Activated CD4-positive, CD25-positive, alpha-beta regulatory T cell treated with anti-CD3 and anti-CD28 coated beads, Interleukin-2, amount 50 U/mL, for 72 hours (primary cell): ENCODE measurements at regions not wholly inside any gene's neighbourhood (a gene's known extent, or its start where the extent isn't known, plus 50 kb on each side); places are given as distances from the start of the nearest gene placed in this dataset.
"Not testable (repeated sequence)": the region's sequence is repeated elsewhere in the genome, so short reads cannot be mapped to it uniquely, and the experiment has no call there.

Experiments used
- DNase-seq: peaks from one replicate; pipeline ENCODE4 v3.0.0; 2021

DNA sequence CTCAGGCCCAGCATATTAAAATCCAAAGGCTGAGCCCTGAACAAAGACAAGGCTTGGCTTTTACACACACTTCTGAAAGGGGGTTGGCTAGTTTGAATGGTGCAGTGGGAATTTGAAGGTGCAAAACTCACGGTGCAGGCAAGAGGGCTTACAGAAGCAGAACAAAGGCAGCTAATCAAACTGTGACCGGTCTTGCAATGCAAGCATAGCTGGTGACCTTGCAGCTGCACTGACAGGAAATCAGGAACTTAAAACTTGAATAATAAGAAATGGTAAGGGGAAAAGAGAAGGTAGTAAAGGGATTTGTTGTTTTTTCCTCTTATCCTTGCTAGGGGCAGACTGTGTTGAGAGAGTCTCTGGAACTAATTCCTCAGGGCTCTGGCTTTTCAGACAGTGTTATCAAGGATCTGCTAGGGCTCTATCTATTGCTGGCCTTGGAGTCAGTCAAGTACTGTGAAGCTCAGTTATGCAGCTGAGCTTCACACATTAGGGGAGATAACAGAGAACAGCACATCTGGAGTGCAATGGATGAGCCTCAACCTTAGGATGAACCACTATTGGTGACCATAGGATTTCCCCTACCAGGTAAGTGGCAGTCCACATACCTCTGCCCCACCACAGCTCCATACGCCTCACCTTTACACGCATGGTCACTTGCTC lies 97.6 kb downstream of the PPIAL4G start:
- no peak for DNase-seq

DNA sequence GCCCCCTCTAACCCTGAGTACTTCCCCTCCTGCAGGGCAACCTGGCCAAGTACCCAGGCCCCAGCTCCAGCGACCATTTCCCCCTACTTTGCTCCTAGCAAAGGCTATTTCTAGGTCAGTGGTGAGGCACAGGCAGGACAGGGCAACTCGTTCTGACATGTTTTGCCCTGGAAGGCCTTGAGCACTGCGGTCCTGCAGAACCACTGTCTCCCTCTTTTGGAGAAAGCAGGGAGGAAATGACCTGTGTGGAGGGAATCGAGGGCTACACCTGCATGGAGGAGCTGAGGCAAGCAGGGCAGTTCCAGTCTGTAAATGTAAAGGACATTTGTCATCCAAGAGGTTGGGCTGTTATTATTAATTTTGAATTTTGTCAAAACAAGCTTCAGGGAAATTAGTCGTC lies 99.1 kb downstream of the PPIAL4G start:
- no peak for DNase-seq

DNA sequence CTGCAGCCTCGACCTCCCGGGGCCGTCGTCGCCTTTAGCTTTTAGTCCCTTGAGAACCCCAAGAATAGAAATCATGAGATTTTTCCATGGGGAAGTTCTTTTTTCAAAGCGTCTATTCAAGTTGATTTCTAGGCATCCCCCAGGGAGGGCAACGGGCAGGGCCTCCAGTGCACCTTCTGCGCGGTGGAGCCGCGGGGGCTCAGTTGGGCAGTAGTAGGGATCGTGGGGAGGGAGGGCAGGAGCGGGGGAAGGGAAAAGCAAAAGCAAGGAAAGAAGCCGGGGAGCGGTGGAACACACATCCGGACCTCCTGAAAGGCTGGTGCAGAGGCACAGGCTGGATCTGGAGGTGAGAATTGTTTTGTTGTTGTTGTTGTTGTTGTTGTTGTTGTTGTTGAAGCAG lies 103.4 kb downstream of the PPIAL4G start:
- no peak for DNase-seq

DNA sequence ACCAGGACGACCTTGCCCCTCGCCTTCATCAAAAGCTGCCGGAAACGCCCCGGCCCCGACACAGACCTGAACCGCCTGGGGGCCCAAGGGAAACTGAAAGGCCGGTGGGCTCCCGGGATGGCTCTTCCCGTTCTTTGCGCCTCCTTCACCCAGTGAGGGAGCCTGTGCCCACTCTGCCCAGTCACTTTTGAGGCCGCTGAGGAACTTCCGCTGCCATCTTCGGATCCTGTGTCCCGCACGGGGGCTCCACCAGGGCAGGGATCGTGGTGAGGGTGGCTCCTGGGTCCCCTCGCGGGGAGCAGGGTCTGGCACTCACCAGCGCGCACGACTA lies 104.0 kb downstream of the PPIAL4G start:
- DNase-seq: no peak

DNA sequence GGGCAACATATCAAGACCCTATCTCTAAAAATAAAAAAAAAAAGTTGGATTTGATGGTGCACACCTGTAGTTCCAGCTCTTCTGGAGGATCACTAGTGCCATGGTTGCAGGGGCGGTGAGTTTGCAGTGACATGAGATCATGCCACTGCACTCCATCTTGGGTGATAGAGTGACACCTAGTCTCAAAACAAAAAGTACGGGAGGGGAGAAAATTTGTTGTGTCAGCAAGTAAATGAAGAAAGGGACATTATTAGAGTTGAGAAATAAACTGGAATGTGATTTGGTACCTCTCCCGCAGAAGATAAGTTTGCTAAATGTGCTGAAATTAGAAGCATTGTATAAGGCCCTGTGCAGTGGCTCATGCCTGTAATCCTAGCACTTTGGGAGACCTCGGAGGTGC lies 105.1 kb downstream of the PPIAL4G start:
- DNase-seq: not testable (repeated sequence)

DNA sequence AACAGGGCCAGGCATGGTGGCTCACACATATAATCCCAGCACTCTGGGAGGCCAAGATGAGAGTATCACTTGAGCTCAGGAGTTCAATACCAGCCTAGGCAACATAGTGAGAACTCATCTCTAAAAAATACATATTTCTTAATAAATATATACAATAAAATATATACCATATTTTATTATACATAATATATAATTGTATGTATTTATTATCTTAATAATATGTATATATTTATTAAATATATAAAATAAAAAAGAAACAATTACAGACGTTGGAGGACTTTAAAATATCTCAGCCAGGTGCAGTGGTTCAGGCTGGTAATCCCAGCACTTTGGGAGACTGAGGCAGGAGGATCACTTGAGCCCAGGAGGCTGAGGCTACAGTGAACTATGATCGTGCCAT lies 106.1 kb downstream of the PPIAL4G start:
- DNase-seq: not testable (repeated sequence)

DNA sequence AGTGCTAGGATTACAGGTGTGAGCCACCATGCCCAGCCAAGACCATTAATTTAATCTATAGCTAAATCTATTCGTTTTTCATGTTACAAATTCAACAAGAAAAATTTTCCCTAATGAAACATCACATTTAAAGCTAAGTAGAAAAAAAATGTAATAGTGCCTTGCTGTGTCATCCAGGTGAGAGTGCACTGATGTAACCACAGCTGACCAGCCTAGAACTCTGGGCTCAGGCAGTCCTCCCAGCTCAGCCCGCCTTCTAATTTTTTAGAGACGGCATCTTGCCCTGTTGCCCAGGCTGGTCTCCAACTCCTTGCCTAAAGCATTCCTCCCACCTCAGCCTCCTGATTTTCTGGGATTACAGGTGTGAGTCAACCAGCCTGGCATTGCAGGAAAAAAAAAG lies 109.0 kb downstream of the PPIAL4G start:
- DNase-seq: no peak

DNA sequence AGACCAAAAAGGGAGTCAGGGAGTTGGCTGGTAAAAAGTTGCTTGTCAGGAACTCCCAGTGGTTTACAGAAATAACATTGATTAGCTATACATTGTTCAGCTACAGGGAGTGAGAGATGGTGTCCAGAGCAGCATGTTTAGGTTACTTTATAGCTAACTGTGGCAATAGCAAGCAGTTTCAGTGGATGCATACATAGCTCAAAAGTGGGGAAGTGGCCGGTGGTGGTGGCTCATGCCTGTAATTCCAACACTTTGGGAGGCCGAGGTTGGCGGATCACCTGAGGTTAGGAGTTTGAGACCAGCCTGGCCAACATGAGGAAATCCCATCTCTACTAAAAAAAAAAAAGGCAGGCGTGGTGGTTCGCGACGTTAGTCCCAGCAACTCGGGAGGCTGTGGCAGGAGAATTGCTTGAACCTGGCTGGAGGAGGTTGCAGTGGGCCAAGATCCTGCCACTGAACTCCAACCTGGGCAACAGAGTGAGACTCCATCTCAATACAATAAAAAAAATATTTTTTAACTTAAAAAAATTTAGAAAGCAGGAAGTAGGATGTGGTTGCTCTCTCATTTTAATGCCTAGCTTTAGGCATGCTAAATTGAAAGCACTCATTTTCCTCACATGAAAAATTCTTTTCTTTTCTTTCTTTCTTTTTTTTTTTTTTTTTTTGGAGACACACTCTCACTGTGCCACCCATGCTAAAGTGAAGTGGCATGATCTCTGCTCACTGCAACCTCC lies 109.7 kb downstream of the PPIAL4G start:
- DNase-seq: no peak

DNA sequence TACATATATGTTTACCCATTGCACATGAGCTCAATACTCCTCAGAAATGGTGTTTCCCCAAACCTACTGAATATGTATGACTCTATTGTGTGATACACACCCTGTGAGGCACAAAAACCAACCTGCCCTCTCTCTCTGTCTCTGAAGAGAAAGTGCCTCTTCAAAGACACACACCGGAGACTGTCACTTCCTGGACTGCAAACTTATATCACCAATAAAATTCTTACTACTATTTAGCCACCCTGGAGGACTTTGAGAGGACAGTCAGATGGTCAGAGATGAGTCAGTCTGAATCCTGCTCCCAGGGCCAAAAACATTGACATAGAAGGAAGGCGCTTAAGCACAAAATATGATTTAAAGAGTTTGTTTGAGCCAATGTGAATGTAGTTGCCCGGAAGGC lies 110.4 kb downstream of the PPIAL4G start:
- DNase-seq: no peak

DNA sequence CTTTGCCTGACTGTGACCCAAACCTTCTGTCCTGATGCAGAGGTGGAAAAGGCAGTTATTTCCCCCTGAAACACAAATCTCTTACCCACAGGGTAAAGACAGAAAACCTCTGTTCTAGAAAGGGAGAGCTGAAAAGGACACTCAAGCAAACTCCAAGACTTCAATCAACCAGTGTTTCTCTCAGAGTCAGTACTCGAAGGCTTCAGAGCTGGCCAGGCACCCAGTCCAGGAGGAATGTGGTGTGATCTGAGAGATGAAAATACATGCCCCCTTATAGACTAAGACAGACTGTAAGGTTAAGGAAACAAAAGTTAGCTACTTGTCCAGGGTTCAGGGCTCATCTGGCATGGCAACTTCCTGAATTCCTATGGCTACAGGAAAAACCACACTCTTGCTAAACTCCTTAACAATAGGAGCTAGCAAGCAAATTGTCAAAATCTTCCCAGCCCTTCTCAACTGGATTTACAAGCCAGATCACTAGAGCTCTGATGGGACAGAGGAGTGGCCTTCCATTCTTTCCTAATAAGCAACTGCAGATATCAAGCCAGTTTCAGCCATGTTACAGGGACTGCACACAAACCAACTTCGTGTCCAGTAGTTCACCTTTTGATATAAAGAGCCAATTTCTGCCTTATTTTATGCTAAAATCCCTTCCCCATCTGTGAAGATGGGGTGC lies 110.9 kb downstream of the PPIAL4G start:
- DNase-seq: not testable (repeated sequence)

DNA sequence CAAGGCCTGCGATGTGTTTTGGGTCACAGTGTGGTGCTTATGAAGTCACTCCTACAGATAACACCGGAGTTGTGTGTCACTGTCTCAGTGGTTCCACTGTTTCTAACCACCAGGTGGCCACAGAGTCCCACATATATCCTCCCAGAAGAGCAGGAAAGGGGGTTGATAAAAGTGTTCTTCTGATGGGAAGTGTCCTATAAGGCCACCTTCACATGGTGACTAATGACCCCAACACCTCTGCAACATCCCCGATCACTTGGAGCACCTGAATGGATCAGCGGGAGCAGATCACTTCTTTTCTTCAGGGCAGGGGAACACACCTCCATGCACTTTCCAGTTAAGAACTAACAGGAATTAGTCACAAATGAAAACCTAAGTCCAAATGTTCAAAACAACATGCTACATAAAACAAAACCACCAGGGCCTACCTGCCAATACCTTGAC lies 111.5 kb downstream of the PPIAL4G start:
- peak; percentile 53 for DNase-seq

DNA sequence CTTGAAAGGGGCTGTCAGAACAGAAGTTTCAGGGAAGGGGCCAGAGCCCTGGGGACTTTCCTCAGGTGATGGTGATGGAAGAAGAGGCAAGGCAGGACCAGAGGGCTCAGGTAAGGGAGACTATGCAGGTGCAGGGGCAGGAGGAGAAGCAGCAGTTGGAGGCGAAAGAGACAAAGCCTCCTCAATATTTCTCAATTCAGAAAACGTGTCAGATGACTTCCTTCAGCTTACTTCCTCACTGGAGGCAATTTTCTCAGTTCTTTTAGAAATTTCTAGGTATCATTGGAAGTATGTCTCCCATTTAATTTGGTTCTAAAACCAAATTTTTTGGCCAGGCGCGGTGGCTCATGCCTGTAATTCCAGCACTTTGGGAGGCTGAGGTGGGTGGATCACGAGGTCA lies 112.4 kb downstream of the PPIAL4G start:
- not testable (repeated sequence) for DNase-seq

DNA sequence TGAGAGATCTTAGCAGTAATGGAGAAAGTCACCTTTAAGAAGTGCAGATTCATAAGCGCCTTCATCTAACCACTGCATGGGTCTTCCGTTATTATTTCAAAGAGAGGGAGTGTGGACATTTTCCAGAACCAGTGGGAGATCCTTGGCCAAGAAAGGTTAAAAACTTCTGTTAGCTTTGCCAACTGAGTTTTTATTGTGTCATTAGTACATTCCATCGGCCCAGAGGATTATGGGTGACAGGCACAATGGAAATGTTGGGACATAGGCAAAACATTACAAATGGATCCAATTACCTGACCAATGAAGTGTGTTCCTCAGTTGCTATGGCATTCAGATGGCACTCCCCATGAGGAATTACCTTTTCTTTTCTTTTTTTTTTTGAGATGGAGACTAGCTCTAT lies 115.5 kb downstream of the PPIAL4G start:
- DNase-seq: no peak

DNA sequence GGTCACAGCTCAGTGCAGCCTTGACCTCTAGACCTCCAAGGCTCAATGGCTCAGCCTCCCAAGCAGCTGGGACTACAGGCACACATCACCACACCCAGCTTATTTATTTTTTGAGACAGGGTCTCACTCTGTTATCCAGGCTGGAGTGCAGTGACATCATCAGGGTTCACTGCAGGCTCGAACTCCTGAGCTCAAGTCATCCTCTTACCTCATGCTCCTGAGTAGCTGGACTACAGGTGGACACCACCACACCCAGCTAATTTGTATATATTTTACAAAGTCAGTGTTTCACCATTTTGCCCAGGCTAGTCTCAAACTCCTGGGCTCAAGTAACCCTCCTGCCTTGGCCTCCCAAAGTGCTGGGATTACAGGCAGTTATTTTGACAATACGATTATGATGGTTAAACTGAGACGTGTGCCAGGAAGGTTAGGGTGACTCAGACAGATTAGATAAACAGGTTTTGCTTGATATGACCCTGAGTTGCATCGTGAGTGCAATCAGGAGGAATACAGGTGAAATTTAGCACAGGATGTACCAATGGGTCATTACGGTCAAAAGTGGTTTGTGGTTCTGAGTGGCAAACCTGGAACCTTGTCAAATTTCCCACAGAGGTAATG lies 116.9 kb downstream of the PPIAL4G start:
- not testable (repeated sequence) for DNase-seq

DNA sequence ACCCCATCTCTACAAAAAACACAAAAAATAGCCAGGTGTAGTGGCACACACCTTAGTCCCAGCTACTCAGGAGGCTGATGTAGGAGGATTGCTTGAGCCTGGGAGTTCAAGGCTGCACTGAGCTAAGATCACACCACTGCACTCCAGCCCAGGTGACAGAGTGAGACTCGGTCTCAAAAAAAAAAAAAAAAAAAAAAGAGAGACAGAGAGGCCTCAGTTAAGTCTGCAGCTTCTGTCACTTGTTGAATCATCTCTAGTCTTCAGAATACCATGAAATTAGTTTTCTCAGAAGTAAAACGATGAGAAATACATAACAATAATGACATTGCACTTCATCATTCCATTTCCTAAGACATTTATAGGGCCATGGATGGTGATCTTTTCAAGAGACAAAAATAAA lies 118.0 kb downstream of the PPIAL4G start:
- not testable (repeated sequence) for DNase-seq

DNA sequence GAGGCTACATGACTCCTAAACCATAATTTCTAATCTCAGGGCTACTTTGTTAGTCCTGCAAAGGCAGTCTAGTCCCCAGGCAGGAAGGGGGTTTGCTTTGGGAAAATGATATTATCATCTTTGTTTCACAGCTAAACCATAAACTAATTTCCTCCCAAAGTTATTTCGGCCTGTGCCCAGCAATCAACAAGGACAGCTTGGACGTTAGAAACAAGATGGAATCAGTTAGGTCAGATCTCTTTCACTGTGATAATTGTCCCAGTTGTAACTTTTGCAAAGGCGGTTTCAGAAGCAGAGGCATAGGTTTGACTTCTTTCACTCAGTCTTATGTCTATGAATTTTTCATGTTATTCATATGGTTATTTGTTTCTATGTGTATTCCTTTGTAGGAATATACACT lies 119.1 kb downstream of the PPIAL4G start:
- DNase-seq: not testable (repeated sequence)

DNA sequence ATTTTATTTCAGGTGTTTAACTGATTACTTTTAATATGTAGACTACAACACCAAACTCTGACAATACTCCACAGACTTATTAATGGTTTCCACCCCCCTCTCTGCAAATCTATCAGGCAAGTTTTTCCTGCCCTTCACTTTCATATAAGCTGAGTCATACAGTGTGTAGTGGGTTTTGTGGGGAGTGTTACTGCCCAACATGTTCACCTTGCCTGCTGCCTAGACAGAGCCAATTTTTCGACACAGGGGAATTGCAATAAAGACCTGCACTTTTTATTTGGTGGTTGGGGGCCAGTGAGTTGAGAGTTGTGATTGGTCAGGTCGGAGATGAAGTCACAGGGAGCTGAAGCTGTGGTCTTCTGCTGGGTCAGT lies 119.7 kb downstream of the PPIAL4G start:
- DNase-seq: no peak

DNA sequence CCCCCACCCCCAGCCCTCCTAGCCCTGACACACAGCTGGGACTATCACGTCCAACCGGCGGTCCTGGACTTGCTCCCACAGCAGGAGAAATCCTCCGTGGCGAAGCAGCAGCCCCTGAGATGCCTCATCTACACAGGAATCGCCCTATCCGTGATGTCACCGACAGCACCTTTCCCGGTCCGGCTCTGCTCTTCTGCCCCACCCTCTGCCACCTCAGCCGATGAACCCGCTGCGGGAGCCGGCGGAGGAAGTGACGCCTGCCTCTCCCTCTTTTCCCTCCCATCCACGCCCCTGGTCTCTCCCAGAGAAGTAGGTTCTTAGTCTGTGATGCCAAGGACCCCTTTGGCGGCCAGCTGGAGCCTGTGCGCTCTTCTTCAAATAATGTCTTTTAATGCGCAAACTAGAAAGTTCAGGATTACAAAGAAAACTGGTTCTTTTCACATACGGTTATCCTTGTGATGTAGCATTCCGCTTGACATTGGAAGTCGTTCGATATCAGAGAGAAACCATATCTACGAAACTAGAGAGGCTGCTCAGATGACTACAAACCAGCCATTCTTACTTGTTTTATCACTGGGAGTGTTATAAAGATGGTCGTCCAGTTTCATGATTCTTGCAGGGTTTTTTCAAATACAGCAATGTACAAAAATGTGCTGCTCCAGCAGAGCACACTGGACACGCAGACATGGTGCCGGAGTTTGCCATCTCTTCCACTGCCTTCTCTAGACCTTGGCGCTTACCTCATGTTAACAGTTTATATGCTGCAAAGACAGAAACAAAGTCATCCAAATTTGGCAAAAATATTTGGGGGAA lies 120.3 kb downstream of the PPIAL4G start:
- no peak for DNase-seq

DNA sequence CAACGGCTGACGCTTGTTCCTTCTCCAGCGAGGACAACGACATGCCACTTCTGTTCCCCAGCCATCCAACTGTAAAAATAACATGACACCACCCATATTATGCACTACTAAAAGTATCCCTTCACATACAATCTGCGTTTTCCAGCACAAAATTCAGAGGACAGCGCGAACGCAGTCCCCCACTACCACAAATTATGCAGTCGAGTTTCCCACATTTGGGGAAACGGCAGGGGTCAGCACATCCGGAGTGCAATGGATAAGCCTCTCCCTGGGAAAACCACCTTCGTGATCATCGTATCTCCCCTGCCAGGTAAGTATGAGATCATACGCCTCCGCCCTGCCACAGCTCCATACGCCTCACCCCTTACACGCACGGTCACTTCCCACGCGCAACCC lies 120.9 kb downstream of the PPIAL4G start:
- no peak for DNase-seq

DNA sequence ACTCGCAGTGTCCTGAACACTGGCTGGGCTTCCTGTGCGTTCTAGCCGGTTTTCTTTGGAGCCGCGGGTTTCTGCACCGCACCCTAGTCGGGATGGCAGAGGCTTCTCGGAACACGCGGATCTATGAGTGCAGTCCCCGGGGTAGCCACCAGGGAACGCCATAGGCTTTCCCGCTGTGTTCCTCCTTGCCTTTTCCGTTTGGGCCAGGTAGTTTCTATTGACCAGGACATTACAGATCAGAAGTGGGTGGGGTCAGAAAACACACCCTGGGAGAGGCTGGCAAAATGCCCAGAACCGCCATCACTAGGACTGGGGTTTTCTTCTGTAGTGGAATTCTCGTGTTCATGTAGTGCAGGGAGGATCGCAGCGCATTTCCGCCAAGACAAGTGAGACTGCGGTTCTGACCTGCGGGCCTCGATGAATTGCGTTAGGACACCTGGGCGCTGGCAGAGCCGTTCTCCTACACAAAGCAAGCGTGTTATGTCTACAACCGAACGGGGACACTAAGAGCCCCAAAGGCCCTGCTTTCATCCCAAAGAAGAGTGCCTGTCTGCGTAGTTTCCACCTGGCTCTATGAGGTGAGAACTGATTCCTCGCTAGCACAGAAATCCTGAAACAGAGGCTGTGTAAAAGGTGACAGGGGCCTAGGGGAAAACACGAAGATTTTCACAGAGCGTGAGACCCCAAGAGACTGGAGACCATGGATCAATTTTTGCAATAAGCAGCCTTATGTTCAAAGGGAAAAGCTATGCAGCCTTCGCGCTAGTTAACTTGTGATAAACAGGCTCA lies 121.5 kb downstream of the PPIAL4G start:
- peak; percentile 55 for DNase-seq

DNA sequence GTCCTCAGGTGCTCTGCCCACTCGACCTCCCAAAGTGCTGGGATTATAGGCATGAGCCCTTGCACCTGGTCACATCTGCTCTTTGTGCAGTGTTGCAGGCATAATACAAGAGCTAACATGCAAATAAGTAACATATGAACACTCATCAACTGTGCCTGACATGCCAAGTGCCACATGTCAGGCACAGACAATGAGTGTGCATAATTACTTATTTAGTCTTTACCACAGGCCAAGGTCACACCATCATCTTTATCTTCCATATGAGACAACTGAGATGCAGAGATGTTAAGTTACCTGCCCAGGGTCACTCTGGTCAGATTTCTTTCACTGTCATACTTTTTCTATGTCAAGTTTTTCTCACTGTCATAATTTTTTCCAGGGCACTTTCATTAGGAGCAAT lies 126.1 kb downstream of the PPIAL4G start:
- DNase-seq: no peak

DNA sequence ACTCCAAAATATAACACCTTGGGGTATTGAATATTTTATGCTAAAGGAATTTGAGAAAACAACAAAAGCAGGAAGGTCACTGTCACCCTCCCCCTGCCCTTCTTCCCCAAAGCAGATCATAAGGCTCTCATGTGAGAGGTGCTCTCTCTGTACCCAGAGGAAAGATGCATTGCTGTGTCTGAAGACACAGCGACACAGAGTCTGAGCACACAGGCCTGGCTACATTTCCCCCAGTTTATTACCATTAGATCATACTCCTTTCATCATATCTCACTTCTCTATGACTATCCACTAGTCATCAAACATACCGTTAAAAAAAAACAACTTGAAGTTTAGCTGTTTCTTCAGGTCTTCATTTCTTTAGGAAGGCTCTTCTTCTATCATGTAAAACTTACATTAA lies 127.1 kb downstream of the PPIAL4G start:
- DNase-seq: no peak
